BJ (cell line): ENCODE measurements at regions not wholly inside any gene's neighbourhood (a gene's known extent, or its start where the extent isn't known, plus 50 kb on each side); places are given as distances from the start of the nearest gene placed in this dataset.

ENCODE experiments used
- CTCF ChIA-PET: fragments of 350-600 bp; formaldehyde crosslinking; extraction: SDS; loops from one replicate; lab custom pipeline; 2021; ENCODE audit warnings: antibody characterized with exemption, inconsistent platforms; lab: Yijun Ruan, JAX
- POLR2A ChIA-PET: fragments of 300-600 bp; sonication (Branson Sonifier 250); formaldehyde crosslinking; extraction: SDS; loops from one replicate; lab custom pipeline; 2021; ENCODE audit warnings: antibody characterized with exemption; lab: Charles Lee
- DNase-seq: peaks from one replicate; pipeline ENCODE4 v3.0.0-alpha.2; 2011; ENCODE audit warnings: low read depth
- H3K27me3 ChIP-seq: 2 replicates; pipeline ENCODE4 v1.6.0; 2011; ENCODE audit warnings: low read length; ENCODE audit not compliant: control insufficient read depth, insufficient read depth
- H3K36me3 ChIP-seq: 2 replicates; pipeline ENCODE4 v1.5.1; 2011; ENCODE audit warnings: low read length; ENCODE audit not compliant: control insufficient read depth, insufficient read depth
- H3K4me3 ChIP-seq: 2 replicates; pipeline ENCODE4 v1.5.1; 2011; ENCODE audit warnings: low read depth, mild to moderate bottlenecking, control low read depth, low read length
- CTCF ChIP-seq: IDR thresholded peaks from 2 replicates; pipeline ENCODE4 v1.5.1; 2011; ENCODE audit warnings: low read depth, mild to moderate bottlenecking, control low read depth, inconsistent platforms, low read length, moderate library complexity; ENCODE audit not compliant: insufficient read depth

- TF ChIP-seq CTCF, result no peak
- H3K27me3 ChIP-seq, result no peaks in the 10 kb centered on the region
- POLR2A ChIA-PET, result no interaction called here
- CTCF ChIA-PET, result no interaction called here
- H3K4me3 ChIP-seq, result no peak overlapping the region
- H3K36me3 ChIP-seq, result no peaks in the 10 kb centered on the region
- DNase-seq, result no peak
These were observed 557.2 kb downstream of the TUSC7 start for GRCh38 chr3:117266806-117267205.

DNA sequence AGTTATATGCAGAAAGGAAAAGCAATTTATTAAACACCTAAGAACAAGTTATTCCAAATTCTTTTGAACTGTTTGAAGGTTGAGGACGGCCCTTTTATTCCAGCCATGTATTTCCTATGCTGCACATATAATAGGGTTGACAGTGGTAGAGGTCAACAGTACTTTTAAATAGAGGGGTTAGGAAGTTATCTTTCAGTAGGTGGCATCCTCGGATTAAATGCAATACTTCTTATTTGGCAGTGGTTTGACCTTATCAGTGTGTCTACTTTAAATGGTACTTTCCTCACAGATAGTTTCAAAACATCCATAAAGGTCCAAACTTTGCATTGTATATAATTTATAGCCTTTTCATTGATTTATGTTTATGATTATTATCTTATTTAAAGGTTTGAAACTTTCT lies 558.7 kb downstream of the TUSC7 start:
- H3K4me3 ChIP-seq, result no peak overlapping the region
- CTCF ChIA-PET, result no interaction called here
- POLR2A ChIA-PET, result no interaction called here
- no peaks in the 10 kb centered on the region for H3K36me3 ChIP-seq
- no peak for TF ChIP-seq CTCF
- no peaks in the 10 kb centered on the region for H3K27me3 ChIP-seq
- no peak for DNase-seq

- ChIA-PET POLR2A (no interaction called here), CTCF (interaction anchor here (0.7 kb wide), 1 partner anchor 54 kb away, joined by 3 read pairs; no protein-coding TSS in a partner anchor)
- no peak for DNase-seq
- no peak overlapping the region for H3K4me3 ChIP-seq
- no peaks in the 10 kb centered on the region for H3K36me3 ChIP-seq
- no peaks in the 10 kb centered on the region for H3K27me3 ChIP-seq
- no peak for TF ChIP-seq CTCF
These were observed 562.7 kb downstream of the TUSC7 start for GRCh38 chr3:117272274-117272673.

- no peak for TF ChIP-seq CTCF
- DNase-seq, result no peak
These were observed 563.4 kb downstream of the TUSC7 start for GRCh38 chr3:117272876-117273523.

DNA sequence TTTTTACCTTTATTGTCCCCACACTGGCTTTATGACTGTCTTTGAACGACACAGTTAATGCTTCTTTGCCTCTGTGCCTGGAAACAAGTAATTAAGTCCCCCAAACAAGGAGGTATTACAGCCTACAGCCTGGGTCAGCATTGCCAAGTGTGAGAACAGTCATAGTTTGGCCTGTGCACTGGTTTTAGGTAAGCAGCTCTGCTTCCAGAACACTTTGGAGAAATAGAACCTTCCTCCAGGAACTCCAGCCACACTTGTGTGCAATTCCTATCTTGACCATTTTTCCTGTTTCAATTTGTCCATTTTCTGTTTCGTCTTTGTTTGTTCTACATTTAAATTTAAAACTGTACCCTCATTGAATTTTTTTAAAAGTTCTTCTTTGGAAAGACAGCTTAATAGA lies 568.2 kb downstream of the TUSC7 start:
- DNase-seq, result no peak
- POLR2A ChIA-PET, result no interaction called here
- Histone ChIP-seq H3K27me3 (no peaks in the 10 kb centered on the region), H3K36me3 (no peaks in the 10 kb centered on the region), H3K4me3 (no peak overlapping the region)
- CTCF ChIA-PET, result no interaction called here
- no peak for TF ChIP-seq CTCF

More at GRCh38 chr3:117272876-117273523, 563.4 kb downstream of the TUSC7 start:
- ChIA-PET CTCF (interaction anchor here (0.7 kb wide), 1 partner anchor 55 kb away, joined by 3 read pairs; no protein-coding TSS in a partner anchor), POLR2A (no interaction called here)
- no peaks in the 10 kb centered on the region for H3K27me3 ChIP-seq
- H3K4me3 ChIP-seq, result no peak overlapping the region
- H3K36me3 ChIP-seq, result no peaks in the 10 kb centered on the region
